GM10248 (cell line): ENCODE measurements at regions not wholly inside any gene's neighbourhood (a gene's known extent, or its start where the extent isn't known, plus 50 kb on each side); places are given as distances from the start of the nearest gene placed in this dataset.

ENCODE experiments used
- CTCF ChIA-PET: fragments of 300-600 bp; sonication (Branson Sonifier 250); formaldehyde crosslinking; extraction: SDS; loops from one replicate; lab custom pipeline; 2021; ENCODE audit warnings: antibody characterized with exemption; lab: Yijun Ruan, JAX
- POLR2A ChIA-PET: fragments of 350-650 bp; sonication (Branson Sonifier 250); formaldehyde crosslinking; extraction: SDS; loops from one replicate; lab custom pipeline; 2020; ENCODE audit warnings: antibody characterized with exemption; lab: Yijun Ruan, JAX
- DNase-seq: peaks from one replicate; pipeline ENCODE4 v3.0.0; 2012; ENCODE audit errors: extremely low spot score
- CTCF ChIP-seq: IDR thresholded peaks from 2 replicates; pipeline ENCODE4 v1.5.1; 2012; ENCODE audit warnings: mild to moderate bottlenecking, low read depth; ENCODE audit errors: extremely low read depth, missing control alignments, control extremely low read depth

GRCh38 chr13:21964686-21965085, 293.8 kb downstream of the FGF9 start:
- no peak for DNase-seq
- TF ChIP-seq CTCF = no peak
- POLR2A ChIA-PET = no interaction called here
- CTCF ChIA-PET = no interaction called here

GRCh38 chr13:21965095-21965494, 294.2 kb downstream of the FGF9 start:
- no peak for TF ChIP-seq CTCF
- ChIA-PET CTCF (no interaction called here), POLR2A (no interaction called here)
- DNase-seq = no peak

GRCh38 chr13:21966014-21966413, 295.1 kb downstream of the FGF9 start:
- POLR2A ChIA-PET = no interaction called here
- no peak for TF ChIP-seq CTCF
- CTCF ChIA-PET = interaction anchor here (1.1 kb wide), 1 partner anchor 11 kb away, joined by 3 read pairs; no protein-coding TSS in a partner anchor

GRCh38 chr13:21967871-21968270, 297.0 kb downstream of the FGF9 start:
- no peak for TF ChIP-seq CTCF
- no peak for DNase-seq
- CTCF ChIA-PET = no interaction called here
- POLR2A ChIA-PET = no interaction called here

More at GRCh38 chr13:21966014-21966413, 295.1 kb downstream of the FGF9 start:
- DNase-seq = no peak

GRCh38 chr13:21970172-21970571, 299.3 kb downstream of the FGF9 start:
- ChIA-PET CTCF (no interaction called here), POLR2A (no interaction called here)
- DNase-seq = no peak
- no peak for TF ChIP-seq CTCF

- no peak for TF ChIP-seq CTCF
- ChIA-PET CTCF (no interaction called here), POLR2A (no interaction called here)
Observed at GRCh38 chr13:21970918-21971317, 300.0 kb downstream of the FGF9 start.

More at GRCh38 chr13:21970918-21971317, 300.0 kb downstream of the FGF9 start:
- no peak for DNase-seq
